NCI-H82 treated with DMSO at 0.1 percent for 48 hours (cell line): ENCODE measurements at regions not wholly inside any gene's neighbourhood (a gene's known extent, or its start where the extent isn't known, plus 50 kb on each side); places are given as distances from the start of the nearest gene placed in this dataset.
"Not testable (repeated sequence)": the region's sequence is repeated elsewhere in the genome, so short reads cannot be mapped to it uniquely, and the experiment has no call there.

Experiments used
- DNase-seq: peaks from one replicate; lab custom pipeline; 2025; ENCODE audit not compliant: unreplicated experiment; lab: John Stamatoyannopoulos, UW

DNA sequence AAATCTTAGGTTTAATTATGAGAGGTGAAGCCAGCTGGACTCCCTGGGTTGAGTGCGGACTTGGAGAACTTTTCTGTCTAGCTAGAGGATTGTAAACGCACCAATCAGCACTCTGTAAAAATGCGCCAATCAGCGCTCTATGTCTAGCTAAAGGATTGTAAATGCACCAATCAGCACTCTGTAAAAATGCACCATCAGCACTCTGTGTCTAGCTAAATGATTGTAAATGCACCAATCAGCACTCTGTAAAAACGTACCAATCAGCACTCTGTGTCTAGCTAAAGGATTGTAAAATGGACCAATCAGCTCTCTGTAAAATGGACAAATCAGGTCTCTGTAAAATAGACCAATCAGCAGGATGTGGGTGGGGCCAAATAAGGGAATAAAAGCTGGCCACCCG, 345.1 kb upstream of the POT1 start:
- DNase-seq: not testable (repeated sequence)

DNA sequence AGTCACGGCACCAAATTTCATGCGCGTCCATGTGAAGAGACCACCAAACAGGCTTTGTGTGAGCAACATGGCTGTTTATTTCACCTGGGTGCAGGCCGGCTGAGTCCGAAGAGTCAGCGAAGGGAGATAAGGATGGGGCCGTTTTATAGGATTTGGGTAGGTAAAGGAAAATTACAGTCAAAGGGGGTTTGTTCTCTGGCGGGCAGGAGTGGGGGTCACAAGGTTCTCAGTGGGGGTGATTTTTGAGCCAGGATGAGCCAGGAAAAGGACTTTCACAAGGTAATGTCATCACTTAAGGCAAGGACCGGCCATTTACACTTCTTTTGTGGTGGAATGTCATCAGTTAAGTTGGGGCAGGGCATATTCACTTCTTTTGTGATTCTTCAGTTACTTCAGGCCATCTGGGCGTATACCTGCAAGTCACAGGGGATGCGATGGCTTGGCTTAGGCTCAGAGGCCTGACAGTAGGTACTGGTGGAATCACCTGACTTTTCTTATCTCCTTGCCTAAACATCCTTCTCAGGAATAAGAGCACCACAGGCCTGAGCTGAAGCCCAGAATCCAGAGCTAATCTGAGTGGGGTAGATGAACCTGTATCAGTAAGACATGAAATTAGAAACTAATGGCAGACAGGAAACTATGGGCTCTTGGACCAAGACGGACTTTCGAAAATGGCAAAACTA, 334.7 kb upstream of the POT1 start:
- DNase-seq: not testable (repeated sequence)

DNA sequence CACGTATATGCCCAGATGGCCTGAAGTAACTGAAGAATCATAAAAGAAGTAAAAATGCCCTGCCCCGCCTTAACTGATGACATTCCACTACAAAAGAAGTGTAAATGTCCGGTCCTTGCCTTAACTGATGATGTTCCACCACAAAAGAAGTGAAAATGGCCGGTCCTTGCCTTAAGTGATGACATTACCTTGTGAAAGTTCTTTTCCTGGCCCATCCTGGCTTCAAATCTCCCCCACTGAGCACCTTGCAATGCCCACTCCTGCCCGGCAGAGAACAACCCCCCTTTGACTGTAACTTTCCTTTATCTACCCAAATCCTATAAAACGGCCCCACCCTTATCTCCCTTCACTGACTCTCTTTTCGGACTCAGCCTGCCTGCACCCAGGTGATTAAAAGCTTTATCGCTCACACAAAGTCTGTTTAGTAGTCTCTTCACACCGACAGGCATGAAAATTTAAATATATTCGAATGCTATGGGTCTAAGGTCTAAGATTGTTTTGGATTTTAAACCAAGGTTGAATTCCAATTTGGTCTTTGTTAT, 329.3 kb upstream of the POT1 start:
- not testable (repeated sequence) for DNase-seq

DNA sequence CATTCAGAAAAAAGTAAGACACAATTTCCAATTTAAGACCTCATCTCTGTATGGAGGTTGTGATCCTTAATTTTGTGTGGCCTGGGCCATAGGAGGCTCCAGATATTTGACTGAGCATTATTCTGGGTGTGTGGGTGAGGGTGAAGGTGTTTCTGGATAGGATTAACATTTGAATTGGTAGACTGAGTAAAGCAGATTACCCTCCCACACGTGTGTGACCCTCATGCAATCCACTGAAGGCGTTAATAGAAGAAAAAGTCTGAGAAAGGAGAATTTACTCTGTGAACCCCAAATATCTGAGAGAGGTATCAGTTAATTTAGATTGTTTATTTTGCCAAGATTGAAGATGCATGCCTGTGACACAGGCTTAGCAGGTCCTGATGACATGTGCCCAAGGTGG, 328.0 kb upstream of the POT1 start:
- DNase-seq: no peak

DNA sequence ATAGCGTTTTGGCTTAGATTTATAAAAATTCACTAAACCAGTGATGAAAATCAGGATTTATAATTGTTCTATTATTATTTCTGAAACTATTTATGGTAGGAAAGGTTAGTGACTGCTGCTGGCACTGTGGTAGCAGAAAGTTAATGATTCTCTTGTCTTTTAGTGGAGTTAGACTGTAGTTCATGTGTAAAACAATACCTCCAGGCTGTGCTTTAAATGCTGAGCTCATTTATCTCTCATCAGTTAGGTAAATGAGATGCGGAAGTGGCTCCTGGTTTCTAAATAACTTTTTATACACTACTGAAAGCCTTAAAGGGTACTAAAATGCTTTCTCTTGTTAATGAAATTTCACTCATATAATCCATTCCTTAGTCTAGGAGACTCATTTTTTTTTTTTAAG, 326.8 kb upstream of the POT1 start:
- DNase-seq: no peak

DNA sequence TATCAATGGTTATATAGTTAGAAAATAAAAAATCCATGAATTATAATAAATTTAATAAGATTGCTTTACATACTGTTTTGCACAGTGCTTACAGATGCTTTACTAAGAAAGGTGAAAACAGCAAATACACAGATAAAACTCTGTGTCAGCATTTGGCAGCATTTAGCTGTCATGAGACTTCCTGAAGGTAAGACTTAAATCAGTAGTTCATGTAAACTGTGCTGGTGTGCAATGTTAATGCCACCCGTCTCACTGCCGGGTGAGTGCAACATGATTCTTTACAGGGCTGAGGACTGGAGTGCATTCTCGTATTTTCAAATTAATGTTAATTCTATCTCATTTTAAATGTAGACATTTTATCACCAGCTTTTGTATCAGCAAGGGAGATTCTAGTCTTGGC, 326.2 kb upstream of the POT1 start:
- no peak for DNase-seq

DNA sequence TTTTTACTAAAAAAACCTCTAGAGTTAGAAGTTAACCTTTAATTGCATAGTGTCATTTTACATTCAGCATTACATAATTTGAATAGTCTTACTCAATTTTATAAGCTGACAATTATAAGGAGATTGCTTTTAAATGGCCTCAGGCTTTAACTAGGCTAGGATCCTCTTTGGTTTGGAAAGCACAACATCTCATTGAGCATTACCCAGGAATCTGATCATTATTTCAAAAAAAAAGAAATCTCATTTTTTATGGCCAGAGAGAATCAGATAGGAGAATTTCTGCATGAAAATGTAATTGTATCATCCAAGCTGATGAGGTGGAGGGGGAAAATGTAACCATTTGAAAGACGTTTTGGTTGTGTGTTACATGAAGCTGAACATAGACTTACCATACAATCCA, 324.9 kb upstream of the POT1 start:
- DNase-seq: no peak

DNA sequence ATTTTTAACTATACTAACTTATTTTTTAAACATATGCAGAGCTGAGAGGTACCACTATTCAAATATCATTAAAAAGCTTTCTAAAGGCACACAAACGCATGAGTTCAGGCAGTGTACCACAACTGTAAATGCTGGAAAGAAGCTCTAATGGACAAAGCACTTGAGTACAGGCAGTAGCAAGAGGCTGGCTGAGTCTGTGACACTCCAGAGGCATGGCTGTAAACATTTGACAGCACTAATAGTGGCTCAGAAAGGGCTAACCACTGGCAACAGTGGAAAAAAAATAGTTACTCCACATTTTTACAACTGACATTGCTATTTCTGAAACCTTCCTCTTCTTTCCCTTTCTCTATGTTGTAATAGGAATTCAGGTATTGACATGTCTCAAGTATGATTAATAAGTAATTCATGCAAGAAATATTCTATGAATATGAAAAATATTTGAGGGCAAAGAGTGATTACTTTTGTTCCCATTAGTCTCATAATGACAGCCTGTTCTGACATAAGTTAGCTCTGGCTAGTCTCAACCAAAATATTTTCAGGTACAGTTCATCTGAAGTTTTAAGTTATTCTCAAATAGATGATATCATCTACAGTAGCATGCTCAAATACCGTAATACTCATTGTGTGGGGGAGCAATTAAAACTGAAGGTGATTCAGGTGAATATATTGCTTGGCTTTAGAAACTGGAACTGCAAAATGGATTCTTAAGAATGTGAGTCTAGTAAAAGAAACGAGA, 324.0 kb upstream of the POT1 start:
- DNase-seq: no peak

DNA sequence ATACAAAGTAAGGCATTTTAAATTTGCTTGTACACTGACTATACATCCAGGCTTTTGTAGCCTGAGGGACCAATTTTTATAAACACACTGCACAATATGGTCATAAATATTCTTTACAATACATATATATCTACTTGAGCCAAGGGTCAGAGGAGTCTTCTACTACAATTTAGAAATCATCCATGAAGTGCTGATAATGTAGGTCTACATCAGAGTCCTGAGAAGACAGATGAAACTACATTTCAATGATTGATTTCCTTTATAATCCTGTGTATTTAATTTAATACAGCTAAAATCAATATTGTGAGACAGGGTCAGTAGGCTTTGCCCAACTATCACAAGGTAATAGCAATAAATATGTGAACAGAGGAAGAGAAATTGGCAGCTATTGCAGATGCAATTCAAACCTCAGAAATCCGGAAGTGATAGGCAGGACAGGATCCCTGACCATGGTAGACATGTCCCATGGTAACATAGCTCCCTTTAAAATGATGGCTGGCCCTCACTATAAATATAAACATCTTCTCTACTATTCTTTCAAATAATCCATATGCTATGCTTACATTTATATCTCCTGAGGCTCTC, 318.0 kb upstream of the POT1 start:
- DNase-seq: no peak

DNA sequence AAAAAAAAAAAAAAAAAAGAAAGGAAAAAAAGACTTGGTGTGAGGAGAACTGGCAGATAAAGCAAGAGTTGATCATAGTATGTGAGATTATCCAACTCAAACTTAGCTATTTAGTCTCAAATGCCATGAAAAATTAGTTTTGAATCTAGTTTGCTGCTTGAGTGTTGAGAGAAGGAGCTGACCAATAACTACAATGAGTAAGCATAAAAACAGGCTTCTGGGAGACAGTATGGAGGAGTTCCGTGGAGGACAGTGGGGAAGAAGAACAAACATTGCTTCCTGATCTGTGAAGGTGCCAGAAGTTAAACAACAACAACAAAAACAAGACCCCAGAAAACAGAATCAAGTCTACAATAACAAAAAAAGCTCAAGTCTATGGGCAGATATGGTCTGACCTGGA, 317.1 kb upstream of the POT1 start:
- no peak for DNase-seq

DNA sequence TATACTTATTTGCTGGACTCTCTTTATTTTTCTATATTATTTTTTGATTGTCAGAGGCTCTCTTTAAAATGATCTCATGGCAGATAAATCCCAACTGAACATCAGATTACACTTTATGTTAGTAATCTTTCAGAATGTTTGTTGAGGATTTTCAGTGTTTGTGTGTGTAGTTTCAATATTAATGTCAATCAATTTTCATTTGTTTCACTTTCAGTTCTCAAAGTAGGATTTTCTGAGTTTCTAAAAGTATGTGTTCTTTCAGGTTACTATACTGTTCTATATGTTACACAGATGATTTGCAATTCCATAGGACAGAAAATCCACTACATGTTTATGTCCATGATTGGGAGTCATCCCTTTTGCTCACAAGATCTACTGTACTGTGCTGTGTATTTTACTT, 311.9 kb upstream of the POT1 start:
- no peak for DNase-seq

DNA sequence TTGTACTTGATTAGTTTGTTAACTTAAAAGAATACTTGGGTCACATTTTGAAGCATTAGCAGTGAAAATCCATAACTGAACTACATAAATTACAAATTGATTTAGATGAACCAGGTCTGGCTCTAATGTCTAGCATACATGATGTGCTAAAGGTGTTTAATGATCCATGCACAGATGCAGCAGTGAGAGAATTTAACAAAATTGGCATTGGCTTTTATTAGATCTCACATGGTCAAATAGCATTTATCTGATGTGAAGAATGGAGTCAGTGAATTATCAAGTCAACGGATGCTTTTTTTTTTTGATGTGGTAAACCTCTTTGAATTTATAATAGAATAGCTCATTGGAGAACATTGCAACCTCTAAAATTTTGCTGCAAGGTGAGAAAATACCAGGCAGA, 293.0 kb upstream of the POT1 start:
- DNase-seq: no peak

DNA sequence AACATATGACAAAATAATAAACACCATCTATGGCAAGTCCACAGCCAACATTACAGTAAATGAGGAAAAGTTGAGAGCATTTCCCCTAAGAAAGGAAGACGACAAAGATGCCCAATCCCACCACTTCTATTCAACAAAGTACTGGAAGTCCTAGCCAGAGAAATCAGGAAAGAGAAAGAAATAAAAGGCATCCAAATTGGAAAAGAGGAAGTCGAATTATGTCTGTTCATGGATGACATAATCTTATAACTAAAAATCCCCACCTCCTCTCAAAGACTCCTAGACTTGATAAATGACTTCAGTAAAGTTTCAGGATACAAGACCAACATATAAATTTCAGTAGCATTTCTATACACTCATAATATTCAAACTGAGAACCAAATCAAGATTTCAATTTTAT, 288.5 kb upstream of the POT1 start:
- DNase-seq: no peak

DNA sequence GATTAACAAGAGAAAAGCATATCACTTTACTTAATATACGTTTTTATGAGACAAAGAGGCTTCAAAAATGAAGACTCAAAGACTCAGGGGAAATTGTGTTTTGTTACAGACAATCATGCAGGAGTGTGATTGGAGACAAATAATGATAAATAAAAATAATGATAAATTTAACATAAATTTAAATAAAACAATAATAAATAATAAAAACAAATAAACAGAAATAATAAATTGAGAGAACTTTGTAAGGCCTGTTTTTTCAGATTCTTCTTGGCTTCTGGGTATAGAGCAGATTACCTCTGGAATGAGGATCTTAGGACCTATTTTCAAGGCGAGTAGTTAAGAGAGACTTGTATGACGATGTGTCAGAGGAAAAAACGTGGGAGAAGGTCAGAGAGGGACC, 271.4 kb upstream of the POT1 start:
- no peak for DNase-seq

DNA sequence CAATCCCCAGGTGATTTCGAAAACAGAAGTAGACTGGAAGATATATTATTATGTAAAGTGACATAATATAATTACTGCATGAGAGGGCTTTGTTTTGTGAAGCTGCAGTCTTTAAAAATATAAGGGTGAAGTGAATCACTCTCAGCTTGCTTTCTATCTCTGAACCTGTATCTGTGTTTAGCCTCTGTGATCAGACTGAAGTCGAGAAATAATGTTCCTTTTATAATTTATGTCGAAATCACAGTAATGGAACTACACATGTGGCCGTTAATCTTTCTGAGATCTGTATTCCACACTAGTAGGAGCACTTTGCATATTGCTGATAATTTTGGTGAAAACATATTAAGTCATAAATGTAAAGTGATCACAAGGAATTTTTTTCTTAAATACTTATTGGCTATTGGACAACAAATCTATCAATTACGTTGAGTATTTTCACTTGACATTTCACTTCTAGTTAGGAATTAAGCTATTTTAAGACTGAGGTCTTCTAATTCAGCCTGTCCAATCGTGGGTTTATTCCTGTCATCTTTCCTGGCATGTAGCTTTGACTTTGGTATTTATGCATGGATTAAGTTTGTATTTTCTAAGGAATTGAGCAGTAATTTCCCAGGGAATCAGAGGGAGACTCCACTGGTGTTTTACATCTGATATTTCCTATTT, 268.2 kb upstream of the POT1 start:
- no peak for DNase-seq

DNA sequence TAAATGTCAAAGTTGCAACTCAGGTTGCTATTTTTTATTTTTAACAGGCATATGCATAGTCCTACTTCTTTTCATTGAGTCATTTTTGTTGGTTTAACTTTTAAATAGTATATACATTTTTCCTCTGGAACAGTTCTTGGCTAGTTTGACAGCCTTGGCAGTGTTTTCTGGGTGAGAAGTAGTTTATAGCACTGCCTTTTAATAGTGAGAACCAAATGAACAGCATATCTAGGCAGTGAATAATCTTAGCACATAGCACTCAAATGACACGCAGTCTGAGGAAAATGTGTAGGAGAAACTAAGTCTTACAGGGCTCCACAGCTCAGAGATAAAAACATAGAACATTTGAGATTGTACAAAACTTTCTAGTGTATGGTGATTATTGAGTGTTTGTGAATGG, 265.5 kb upstream of the POT1 start:
- DNase-seq: no peak

DNA sequence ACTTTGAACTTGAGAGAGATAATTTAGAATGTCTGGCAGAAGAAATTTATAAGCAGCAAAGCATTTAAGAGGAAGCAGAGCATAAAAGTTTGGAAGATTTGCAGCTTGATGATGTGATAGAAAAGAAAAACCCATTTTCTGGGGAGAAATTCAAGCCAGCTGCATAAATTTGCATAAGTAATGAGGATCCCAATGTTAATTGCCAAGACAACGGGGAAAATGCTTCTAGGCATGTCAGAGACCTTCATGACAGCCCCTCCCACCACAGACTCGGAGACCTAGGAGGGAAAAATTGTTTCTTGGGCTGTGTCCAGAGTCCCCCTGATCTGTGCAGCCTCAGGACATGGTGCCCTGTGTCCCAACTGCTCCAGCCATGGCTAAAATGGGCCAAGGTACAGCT, 263.6 kb upstream of the POT1 start:
- DNase-seq: no peak

DNA sequence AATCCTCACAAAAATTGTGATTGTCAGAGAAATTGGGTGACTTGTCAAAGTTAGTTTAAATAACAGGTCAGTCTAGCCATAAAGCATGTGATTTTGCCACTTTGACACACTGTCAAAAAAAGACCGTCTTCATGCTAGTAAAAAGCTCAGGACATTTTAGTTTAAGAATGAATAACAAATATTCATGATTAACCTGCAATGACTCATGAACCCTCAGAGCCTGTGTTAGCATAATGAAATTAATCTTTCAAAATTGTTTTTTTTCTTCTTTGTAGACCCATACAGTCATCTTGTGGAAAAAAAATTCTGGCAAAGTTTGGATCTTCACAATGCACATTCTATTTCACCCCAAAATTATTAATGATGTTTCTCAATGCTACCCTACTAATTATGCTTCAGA, 255.2 kb upstream of the POT1 start:
- no peak for DNase-seq

DNA sequence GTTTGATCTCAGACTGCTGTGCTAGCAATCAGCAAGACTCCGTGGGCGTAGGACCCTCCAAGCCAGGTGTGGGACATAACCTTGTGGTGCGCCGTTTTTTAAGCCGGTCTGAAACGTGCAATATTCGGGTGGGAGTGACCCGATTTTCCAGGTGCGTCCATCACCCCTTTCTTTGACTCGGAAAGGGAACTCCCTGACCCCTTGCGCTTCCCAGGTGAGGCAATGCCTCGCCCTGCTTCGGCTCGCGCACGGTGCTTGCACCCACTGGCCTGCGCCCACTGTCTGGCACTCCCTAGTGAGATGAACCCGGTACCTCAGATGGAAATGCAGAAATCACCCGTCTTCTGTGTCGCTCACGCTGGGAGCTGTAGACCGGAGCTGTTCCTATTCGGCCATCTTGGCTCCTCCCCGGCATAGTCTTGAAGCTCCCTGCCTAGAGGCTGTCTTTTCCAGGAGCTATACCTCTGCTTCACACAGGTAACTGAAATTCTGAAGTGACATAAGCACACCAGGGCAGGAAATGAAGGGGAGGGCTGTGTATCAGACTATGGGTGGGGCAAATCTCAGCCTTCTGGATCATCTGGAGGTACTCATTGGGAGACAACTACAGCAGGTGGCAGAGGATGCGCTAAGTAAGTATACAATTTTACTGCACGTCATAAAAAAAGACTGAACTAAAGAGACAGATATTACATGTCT, 252.1 kb upstream of the POT1 start:
- DNase-seq: not testable (repeated sequence)

DNA sequence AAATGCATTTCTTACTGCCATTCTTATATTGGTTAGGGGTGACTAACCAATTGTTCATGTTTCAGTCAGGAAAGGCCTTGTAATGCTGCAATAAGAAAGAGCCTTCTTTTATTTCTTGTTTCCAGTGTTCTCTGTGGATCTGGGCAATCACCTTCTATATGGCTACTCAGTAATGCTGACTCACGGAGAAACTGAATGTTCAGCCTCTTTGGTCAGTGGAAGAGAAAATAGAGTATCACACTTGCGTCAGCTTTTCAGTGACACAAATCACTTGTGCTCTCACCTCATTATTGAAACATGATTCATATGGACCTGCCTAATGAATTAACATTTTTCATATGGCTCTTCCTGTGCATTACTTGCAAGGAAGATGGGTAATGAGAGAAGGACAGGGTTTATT, 243.9 kb upstream of the POT1 start:
- DNase-seq: no peak

DNA sequence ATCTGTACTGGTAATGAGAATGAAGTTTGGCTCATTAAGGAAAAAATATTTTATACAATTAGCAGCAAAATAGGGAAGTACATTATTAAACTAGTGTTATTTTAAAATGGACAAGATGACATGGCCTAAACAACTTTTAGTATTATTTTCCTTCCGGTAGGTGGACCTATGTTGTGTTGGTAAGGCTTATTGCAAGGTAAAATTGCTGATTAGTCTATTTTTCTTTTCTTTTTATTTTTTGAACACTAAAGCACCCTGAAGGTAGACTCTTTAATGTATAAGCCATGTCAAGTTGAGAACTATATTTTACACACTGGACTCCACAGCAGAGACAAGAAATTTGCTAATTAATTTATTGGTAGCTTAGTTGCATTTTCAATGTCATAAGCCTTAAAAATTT, 239.5 kb upstream of the POT1 start:
- no peak for DNase-seq
